ENCODE measurements at regions not wholly inside any gene's neighbourhood (a gene's known extent, or its start where the extent isn't known, plus 50 kb on each side); places are given as distances from the start of the nearest gene placed in this dataset.

GRCh38 chr5:101806410-101806809 is 489.7 kb downstream of the SLCO4C1 start:
- Histone ChIP-seq H3K27me3 (ENCODE audit: insufficient read depth, low read length) (no peaks in the 10 kb centered on the region), H3K23ac (ENCODE audit: low read length) (no peak overlapping the region)
- WGBS (ENCODE audit: extremely low coverage, insufficient coverage, insufficient read length): no CpG with 5 or more reads among the region's 2 CpGs

GRCh38 chr5:101796427-101796826 is 499.7 kb downstream of the SLCO4C1 start:
- H3K23ac ChIP-seq (ENCODE audit: low read length): no peak overlapping the region
- H3K4me1 ChIP-seq (ENCODE audit: control insufficient read depth in 1 of 2, insufficient read depth in 2 of 2, low read length in 2 of 2): no peaks in the 10 kb centered on the region
- no peak overlapping the region for H2BK5ac ChIP-seq (ENCODE audit: low read depth, low read length, poor library complexity)
- no peak overlapping the region for H2AK5ac ChIP-seq (ENCODE audit: low read length)
- H3K4me3 ChIP-seq (ENCODE audit: low read depth, low read length): no peak overlapping the region
- H3K14ac ChIP-seq (ENCODE audit: low read length): no peak overlapping the region
- H3K4me2 ChIP-seq (ENCODE audit: low read length): no peak overlapping the region
- no peaks in the 10 kb centered on the region for H3K36me3 ChIP-seq (ENCODE audit: control insufficient read depth in 1 of 2, insufficient read depth in 2 of 2, low read length in 2 of 2)
- H4K8ac ChIP-seq (ENCODE audit: low read depth, low read length): no peak overlapping the region
- no peak overlapping the region for H4K12ac ChIP-seq (ENCODE audit: low read depth, low read length)
- H3K27ac ChIP-seq (ENCODE audit: low read depth, low read length): no peak overlapping the region
- no peak overlapping the region for H2BK120ac ChIP-seq (ENCODE audit: insufficient read depth, low read length, poor library complexity)
- H2BK12ac ChIP-seq (ENCODE audit: low read length): no peak overlapping the region
- H3K9me3 ChIP-seq (ENCODE audit: insufficient read depth, low read depth, low read length): no peaks in the 10 kb centered on the region
- no peak overlapping the region for H3K9ac ChIP-seq (ENCODE audit: low read length)
- H3K79me1 ChIP-seq (ENCODE audit: low read length): no peaks in the 10 kb centered on the region
- no peaks in the 10 kb centered on the region for H3K79me2 ChIP-seq (ENCODE audit: control insufficient read depth, insufficient read depth, low read length, poor library complexity)
- no peaks in the 10 kb centered on the region for H3K27me3 ChIP-seq (ENCODE audit: insufficient read depth, low read length)
- no peak overlapping the region for H2AFZ ChIP-seq (ENCODE audit: insufficient read depth, low read length, poor library complexity)
- no peak overlapping the region for H4K91ac ChIP-seq (ENCODE audit: low read depth, low read length)
- DNase-seq: no peak
- H3K4ac ChIP-seq (ENCODE audit: low read depth, low read length): no peak overlapping the region
- no peak overlapping the region for H3K18ac ChIP-seq (ENCODE audit: low read length)

More at GRCh38 chr5:101806410-101806809, 489.7 kb downstream of the SLCO4C1 start:
- H4K12ac ChIP-seq (ENCODE audit: low read depth, low read length): no peak overlapping the region
- H3K4me1 ChIP-seq (ENCODE audit: control insufficient read depth in 1 of 2, insufficient read depth in 2 of 2, low read length in 2 of 2): no peaks in the 10 kb centered on the region
- H3K79me1 ChIP-seq (ENCODE audit: low read length): no peaks in the 10 kb centered on the region
- no peak for DNase-seq
- H2BK12ac ChIP-seq (ENCODE audit: low read length): no peak overlapping the region
- no peak overlapping the region for H3K9ac ChIP-seq (ENCODE audit: low read length)
- H2BK120ac ChIP-seq (ENCODE audit: insufficient read depth, low read length, poor library complexity): no peak overlapping the region
- no peak overlapping the region for H3K18ac ChIP-seq (ENCODE audit: low read length)
- no peak overlapping the region for H2AK5ac ChIP-seq (ENCODE audit: low read length)
- H3K9me3 ChIP-seq (ENCODE audit: insufficient read depth, low read depth, low read length): peaks cover 4% of the 10 kb centered on the region
- H4K91ac ChIP-seq (ENCODE audit: low read depth, low read length): no peak overlapping the region
- H3K4me3 ChIP-seq (ENCODE audit: low read depth, low read length): no peak overlapping the region
- H3K4ac ChIP-seq (ENCODE audit: low read depth, low read length): no peak overlapping the region
- no peaks in the 10 kb centered on the region for H3K79me2 ChIP-seq (ENCODE audit: control insufficient read depth, insufficient read depth, low read length, poor library complexity)
- H3K4me2 ChIP-seq (ENCODE audit: low read length): no peak overlapping the region
- H4K8ac ChIP-seq (ENCODE audit: low read depth, low read length): no peak overlapping the region
- H3K14ac ChIP-seq (ENCODE audit: low read length): no peak overlapping the region
- no peak overlapping the region for H2BK5ac ChIP-seq (ENCODE audit: low read depth, low read length, poor library complexity)
- no peaks in the 10 kb centered on the region for H3K36me3 ChIP-seq (ENCODE audit: control insufficient read depth in 1 of 2, insufficient read depth in 2 of 2, low read length in 2 of 2)
- H3K27ac ChIP-seq (ENCODE audit: low read depth, low read length): no peak overlapping the region
- no peak overlapping the region for H2AFZ ChIP-seq (ENCODE audit: insufficient read depth, low read length, poor library complexity)

GRCh38 chr5:101788797-101789196 is 507.3 kb downstream of the SLCO4C1 start:
- Histone ChIP-seq H3K4me1 (ENCODE audit: control insufficient read depth in 1 of 2, insufficient read depth in 2 of 2, low read length in 2 of 2) (no peaks in the 10 kb centered on the region), H4K8ac (ENCODE audit: low read depth, low read length) (no peak overlapping the region), H3K79me1 (ENCODE audit: low read length) (no peaks in the 10 kb centered on the region), H2BK5ac (ENCODE audit: low read depth, low read length, poor library complexity) (no peak overlapping the region), H3K4me3 (ENCODE audit: low read depth, low read length) (no peak overlapping the region), H3K23ac (ENCODE audit: low read length) (no peak overlapping the region), H2BK120ac (ENCODE audit: insufficient read depth, low read length, poor library complexity) (no peak overlapping the region), H3K9ac (ENCODE audit: low read length) (no peak overlapping the region), H3K18ac (ENCODE audit: low read length) (no peak overlapping the region), H3K4me2 (ENCODE audit: low read length) (no peak overlapping the region), H3K9me3 (ENCODE audit: insufficient read depth, low read depth, low read length) (no peaks in the 10 kb centered on the region), H3K79me2 (ENCODE audit: control insufficient read depth, insufficient read depth, low read length, poor library complexity) (no peaks in the 10 kb centered on the region), H3K36me3 (ENCODE audit: control insufficient read depth in 1 of 2, insufficient read depth in 2 of 2, low read length in 2 of 2) (no peaks in the 10 kb centered on the region), H3K14ac (ENCODE audit: low read length) (no peak overlapping the region), H2AFZ (ENCODE audit: insufficient read depth, low read length, poor library complexity) (no peak overlapping the region), H4K12ac (ENCODE audit: low read depth, low read length) (no peak overlapping the region), H3K4ac (ENCODE audit: low read depth, low read length) (no peak overlapping the region), H4K91ac (ENCODE audit: low read depth, low read length) (no peak overlapping the region), H3K27me3 (ENCODE audit: insufficient read depth, low read length) (no peaks in the 10 kb centered on the region), H3K27ac (ENCODE audit: low read depth, low read length) (no peak overlapping the region), H2BK12ac (ENCODE audit: low read length) (no peak overlapping the region), H2AK5ac (ENCODE audit: low read length) (no peak overlapping the region)
- DNase-seq: no peak
- WGBS (ENCODE audit: extremely low coverage, insufficient coverage, insufficient read length): no CpG with 5 or more reads among the region's 4 CpGs

GRCh38 chr5:101785090-101785489 is 511.0 kb downstream of the SLCO4C1 start:
- H3K23ac ChIP-seq (ENCODE audit: low read length): no peak overlapping the region
- no peak overlapping the region for H2BK12ac ChIP-seq (ENCODE audit: low read length)
- DNase-seq: no peak
- no peaks in the 10 kb centered on the region for H3K27me3 ChIP-seq (ENCODE audit: insufficient read depth, low read length)
- no peaks in the 10 kb centered on the region for H3K9me3 ChIP-seq (ENCODE audit: insufficient read depth, low read depth, low read length)
- H4K12ac ChIP-seq (ENCODE audit: low read depth, low read length): no peak overlapping the region
- H3K79me2 ChIP-seq (ENCODE audit: control insufficient read depth, insufficient read depth, low read length, poor library complexity): no peaks in the 10 kb centered on the region
- no peak overlapping the region for H3K14ac ChIP-seq (ENCODE audit: low read length)
- no peak overlapping the region for H4K91ac ChIP-seq (ENCODE audit: low read depth, low read length)
- no peaks in the 10 kb centered on the region for H3K4me1 ChIP-seq (ENCODE audit: control insufficient read depth in 1 of 2, insufficient read depth in 2 of 2, low read length in 2 of 2)
- no peak overlapping the region for H4K8ac ChIP-seq (ENCODE audit: low read depth, low read length)
- H3K27ac ChIP-seq (ENCODE audit: low read depth, low read length): no peak overlapping the region
- H3K18ac ChIP-seq (ENCODE audit: low read length): no peak overlapping the region
- H3K9ac ChIP-seq (ENCODE audit: low read length): no peak overlapping the region
- H3K36me3 ChIP-seq (ENCODE audit: control insufficient read depth in 1 of 2, insufficient read depth in 2 of 2, low read length in 2 of 2): no peaks in the 10 kb centered on the region
- H2AK5ac ChIP-seq (ENCODE audit: low read length): no peak overlapping the region
- WGBS (ENCODE audit: extremely low coverage, insufficient coverage, insufficient read length): no CpG with 5 or more reads among the region's 2 CpGs
- H3K4ac ChIP-seq (ENCODE audit: low read depth, low read length): no peak overlapping the region
- no peak overlapping the region for H2BK5ac ChIP-seq (ENCODE audit: low read depth, low read length, poor library complexity)
- H3K79me1 ChIP-seq (ENCODE audit: low read length): no peaks in the 10 kb centered on the region
- H2AFZ ChIP-seq (ENCODE audit: insufficient read depth, low read length, poor library complexity): no peak overlapping the region
- H3K4me3 ChIP-seq (ENCODE audit: low read depth, low read length): no peak overlapping the region
- H3K4me2 ChIP-seq (ENCODE audit: low read length): no peak overlapping the region
- H2BK120ac ChIP-seq (ENCODE audit: insufficient read depth, low read length, poor library complexity): no peak overlapping the region

Data from trophoblast cell (in vitro differentiated cells and primary cell).